Transverse colon (tissue), 4 donors: ENCODE measurements at regions not wholly inside any gene's neighbourhood (a gene's known extent, or its start where the extent isn't known, plus 50 kb on each side); places are given as distances from the start of the nearest gene placed in this dataset.

Experiments
- DNase-seq: peaks from one replicate; pipeline ENCODE4 v3.0.0-alpha.2; 2019
- H3K27ac ChIP-seq, 4 donors: fragments of 200-600 bp; sonication (generic); 2 replicates each; pipeline ENCODE4 v1.5.1; 2016 to 2018; ENCODE audit warnings: inconsistent platforms in 4 of 4
- H3K27me3 ChIP-seq: fragments of 200-600 bp; sonication (generic); 2 replicates; pipeline ENCODE4 v1.5.1; 2017; ENCODE audit warnings: inconsistent platforms
- H3K36me3 ChIP-seq, 4 donors: fragments of 200-600 bp; sonication (generic); 2 replicates each; pipeline ENCODE4 v1.5.1; 2017 to 2019; ENCODE audit warnings: inconsistent platforms in 4 of 4
- H3K4me1 ChIP-seq, 4 donors: fragments of 200-600 bp; sonication (generic); 2 replicates each; pipeline ENCODE4 v1.5.1; 2017 to 2020; ENCODE audit warnings: inconsistent platforms in 4 of 4
- H3K4me3 ChIP-seq, 4 donors: fragments of 200-600 bp; sonication (generic); 1 replicate in 1 of 4; 2 replicates in 3 of 4; pipeline versions ENCODE4 v1.5.1 to v1.6.1; 2017 to 2019; ENCODE audit warnings: inconsistent platforms in 4 of 4
- H3K9me3 ChIP-seq, 2 donors: fragments of 200-600 bp; sonication (generic); 2 replicates each; pipeline ENCODE4 v1.5.1; 2017 to 2019; ENCODE audit warnings: inconsistent platforms in 2 of 2
- CTCF ChIP-seq, 5 experiments: fragments of 200-600 bp in 3 of 5; fragments of 450-650 bp in 2 of 5; sonication (generic) in 3 of 5; IDR thresholded peaks; 1 replicate in 2 of 5; 2 replicates in 3 of 5; pipeline ENCODE4 v1.5.1; 2016 to 2017; ENCODE audit warnings: antibody characterized with exemption in 5 of 5, inconsistent platforms in 3 of 5, mild to moderate bottlenecking in 2 of 5, moderate library complexity in 1 of 5
- EP300 ChIP-seq: sonication (generic); formaldehyde crosslinking; IDR thresholded peaks from one replicate; pipeline ENCODE4 v1.6.1; 2017; ENCODE audit warnings: antibody characterized with exemption, low read depth
- POLR2A ChIP-seq: fragments of 450-650 bp; IDR thresholded peaks from one replicate; pipeline ENCODE4 v1.6.1; 2016; ENCODE audit warnings: antibody characterized with exemption, mild to moderate bottlenecking, moderate library complexity
- POLR2AphosphoS5 ChIP-seq, 3 donors: sonication (generic); formaldehyde crosslinking; IDR thresholded peaks; one replicate each; pipeline ENCODE4 v1.6.1; 2016; ENCODE audit warnings: antibody characterized with exemption in 3 of 3
- WGBS, 2 donors: methylation state at CpG; one replicate each; pipeline ENCODE4 v1.1.5; 2018; ENCODE audit warnings: low coverage in 1 of 2; 5-methylcytosine and 5-hydroxymethylcytosine counted together
- in situ Hi-C, 4 donors: fragments of 200-750 bp; cut with MboI; loops; one replicate each; pipeline versions ENCODE4 v1.15.0 to v1.15.1; 2017; ENCODE audit warnings: low sequenced_read_pairs in 3 of 4, low pct_ligation_motif_present in 1 of 4, low pct_unique_long_range_greater_than_20kb in 1 of 4
- intact Hi-C: fragments of 100-400 bp; cut with DNase I; formaldehyde crosslinking; loops from one replicate; pipeline ENCODE4 v1.15.1; 2023; ENCODE audit warnings: low total_unique reads

DNA sequence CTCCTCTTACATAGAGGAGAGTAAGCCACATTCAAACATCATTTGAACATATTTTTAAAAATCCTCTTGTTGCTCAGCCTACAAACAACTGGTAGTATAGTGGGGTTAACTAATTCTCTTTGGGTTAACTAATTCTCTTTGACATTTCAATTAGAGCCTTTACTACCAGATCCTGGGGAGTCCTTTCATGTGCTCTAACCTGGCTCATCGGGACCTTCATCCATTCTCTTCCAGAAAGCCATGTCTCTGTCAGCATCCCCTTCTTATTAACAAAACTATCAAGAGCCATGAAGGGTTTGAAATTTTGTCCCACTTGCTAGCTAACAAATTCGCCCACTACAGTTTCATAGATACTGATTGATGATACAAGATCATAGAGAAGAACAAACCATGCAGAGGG, 349.8 kb upstream of the PABPC4L start:
- WGBS, 2 donors: 60 to 74% methylated on average over 2 of the region's 2 CpGs
- H3K9me3 ChIP-seq: peaks cover 7 to 12% of the 10 kb centered on the region in 2 donors
- no peak for TF ChIP-seq POLR2A
- TF ChIP-seq EP300: no peak
- no peak for TF ChIP-seq CTCF (IDR thresholded peaks at IDR 0.05)
- no peak for TF ChIP-seq POLR2AphosphoS5 (IDR thresholded peaks at IDR 0.05)
- no peak overlapping the region for H3K27ac ChIP-seq
- no peak overlapping the region for H3K4me3 ChIP-seq
- no peaks in the 10 kb centered on the region for H3K36me3 ChIP-seq
- intact Hi-C loops (no loop called here), in situ Hi-C loops (no loop called here)
- H3K27me3 ChIP-seq: no peaks in the 10 kb centered on the region
- no peak for DNase-seq
- H3K4me1 ChIP-seq: no peaks in the 10 kb centered on the region

DNA sequence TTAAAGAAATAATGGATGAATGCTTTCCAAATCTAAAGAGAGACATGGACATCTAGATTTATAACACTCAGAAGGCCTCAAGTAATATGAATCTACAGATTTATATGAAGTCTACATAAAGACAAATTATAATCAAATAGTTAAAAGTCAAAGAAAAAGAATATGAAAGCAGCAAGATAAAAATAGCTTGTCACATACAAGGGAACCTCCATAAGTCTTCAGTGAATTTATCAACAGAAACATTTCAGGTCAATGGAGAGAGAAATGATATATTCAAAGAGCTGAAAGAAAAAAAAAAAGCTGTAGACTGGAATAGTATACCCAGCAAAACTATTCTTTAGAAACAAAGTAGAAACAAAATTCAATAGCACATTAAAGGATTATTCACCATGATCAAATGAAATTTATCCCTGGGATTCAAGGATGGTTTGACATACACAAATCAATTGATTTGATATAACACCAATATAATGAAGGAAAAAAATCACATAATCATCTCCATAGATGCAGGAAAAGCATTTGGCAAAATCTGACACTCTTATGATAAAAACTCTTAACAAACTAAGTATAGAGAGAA, 346.6 kb upstream of the PABPC4L start:
- H3K27ac ChIP-seq: no peak overlapping the region
- TF ChIP-seq POLR2AphosphoS5 (IDR thresholded peaks at IDR 0.05) (no peak), EP300 (no peak), POLR2A (no peak), CTCF (IDR thresholded peaks at IDR 0.05) (no peak)
- no peaks in the 10 kb centered on the region for H3K4me1 ChIP-seq
- no peaks in the 10 kb centered on the region for H3K27me3 ChIP-seq
- H3K36me3 ChIP-seq: no peaks in the 10 kb centered on the region
- DNase-seq: no peak
- H3K4me3 ChIP-seq: no peak overlapping the region
- H3K9me3 ChIP-seq: peaks cover 7 to 12% of the 10 kb centered on the region in 2 donors
- in situ Hi-C loops: no loop called here
- intact Hi-C loops: no loop called here

DNA sequence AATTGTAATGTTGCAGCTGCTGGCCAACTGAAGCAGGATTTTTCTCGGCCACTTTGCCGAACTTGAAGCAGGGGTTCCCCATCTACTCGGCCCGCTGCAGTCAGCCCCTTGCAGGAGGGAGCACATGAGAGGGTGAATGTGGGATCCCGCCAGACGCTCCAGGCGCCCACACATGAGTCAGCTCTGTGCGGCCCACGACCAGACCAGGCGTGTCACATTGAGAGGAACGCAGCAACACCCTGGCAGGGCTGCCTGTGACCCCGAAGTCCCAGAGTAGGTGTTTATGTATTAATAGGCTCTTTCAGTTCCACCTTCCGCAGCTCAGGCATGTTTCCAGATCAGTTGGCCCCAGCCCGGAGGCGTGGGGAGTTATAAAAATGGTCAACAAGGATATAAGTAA, 344.7 kb upstream of the PABPC4L start:
- Histone ChIP-seq H3K4me1 (no peaks in the 10 kb centered on the region), H3K4me3 (no peak overlapping the region), H3K27me3 (no peaks in the 10 kb centered on the region), H3K27ac (no peak overlapping the region), H3K36me3 (no peaks in the 10 kb centered on the region), H3K9me3 (peaks cover 7 to 12% of the 10 kb centered on the region in 2 donors)
- no peak for DNase-seq
- intact Hi-C loops: no loop called here
- in situ Hi-C loops: no loop called here
- TF ChIP-seq POLR2AphosphoS5 (IDR thresholded peaks at IDR 0.05) (no peak), POLR2A (no peak), CTCF (IDR thresholded peaks at IDR 0.05) (no peak), EP300 (no peak)
- 88 to 100% methylated on average over 1 to 15 of the region's 15 CpGs for WGBS, 2 donors

GRCh38 chr4:134544303-134544770, 342.7 kb upstream of the PABPC4L start:
- 4 to 11% methylated on average over 2 of the region's 2 CpGs for WGBS, 2 donors
- H3K4me3 ChIP-seq: no peak overlapping the region
- H3K4me1 ChIP-seq: no peaks in the 10 kb centered on the region
- peaks cover 7 to 12% of the 10 kb centered on the region in 2 donors for H3K9me3 ChIP-seq
- intact Hi-C loops (no loop called here), in situ Hi-C loops (no loop called here)
- TF ChIP-seq CTCF (IDR thresholded peaks at IDR 0.05) (no peak), POLR2AphosphoS5 (IDR thresholded peaks at IDR 0.05) (peak in 2 of 3 donors; percentile 44 to 69)
- no peaks in the 10 kb centered on the region for H3K36me3 ChIP-seq
- no peaks in the 10 kb centered on the region for H3K27me3 ChIP-seq
- peak; percentile 11 for DNase-seq
- no peak overlapping the region for H3K27ac ChIP-seq
